A673 (cell line): ENCODE measurements at regions not wholly inside any gene's neighbourhood (a gene's known extent, or its start where the extent isn't known, plus 50 kb on each side); places are given as distances from the start of the nearest gene placed in this dataset.

Experiments
- CTCF ChIP-seq: fragments of 300-800, 200-600 bp; sonication (generic); conservative IDR thresholded peaks from 2 replicates; pipeline ENCODE4 v1.5.1; 2017; ENCODE audit warnings: low read depth, mild to moderate bottlenecking, antibody characterized with exemption, low read length, moderate library complexity, mixed read lengths
- EZH2 ChIP-seq: fragments of 200-600 bp; sonication (generic); IDR thresholded peaks from 2 replicates; pipeline ENCODE4 v1.6.1; 2017; ENCODE audit warnings: borderline replicate concordance, low read depth, mild to moderate bottlenecking, mixed read lengths, antibody characterized with exemption, low read length; ENCODE audit not compliant: poor library complexity, severe bottlenecking

- TF ChIP-seq EZH2 (no peak), CTCF (no peak)
Observed at GRCh38 chr12:124384299-124384894, 89.5 kb downstream of the RFLNA start.
